H1 (cell line): ENCODE measurements at regions not wholly inside any gene's neighbourhood (a gene's known extent, or its start where the extent isn't known, plus 50 kb on each side); places are given as distances from the start of the nearest gene placed in this dataset.

Experiments
- CTCF ChIA-PET: fragments of 300-600 bp; sonication (Branson Sonifier 250); formaldehyde crosslinking; loops from one replicate; lab custom pipeline; 2021; ENCODE audit not compliant: partially characterized antibody; lab: Charles Lee
- POLR2A ChIA-PET: fragments of 300-600 bp; sonication (Branson Sonifier 250); formaldehyde crosslinking; loops from one replicate; lab custom pipeline; 2021; ENCODE audit warnings: inconsistent platforms; ENCODE audit not compliant: partially characterized antibody; lab: Charles Lee
- DNase-seq, 2 experiments: peaks; one replicate each; pipeline versions ENCODE4 v3.0.0 to v3.0.0-alpha.2; 2010 to 2022; ENCODE audit warnings: low spot score in 2 of 2, low read depth in 1 of 2, mixed read lengths in 1 of 2
- FAIRE-seq: peaks from 2 replicates; lab custom pipeline; 2011; peaks lifted over from hg19 to GRCh38; lab: Jason Lieb, UNC
- H2AFZ ChIP-seq: 2 replicates; pipeline ENCODE4 v1.8.1; 2012; ENCODE audit warnings: low read length, inconsistent platforms
- H2AK5ac ChIP-seq: 2 replicates; pipeline ENCODE4 v1.6.1; 2013; ENCODE audit warnings: low read depth, low read length
- H2BK120ac ChIP-seq: replicated peaks from 2 replicates; pipeline ENCODE3; 2013; ENCODE audit warnings: low read depth, low read length, inconsistent platforms
- H2BK12ac ChIP-seq: 2 replicates; pipeline ENCODE4 v1.6.1; 2013; ENCODE audit warnings: low read depth, low read length
- H2BK15ac ChIP-seq: 2 replicates; pipeline ENCODE4 v1.6.1; 2013; ENCODE audit warnings: low read length
- H2BK20ac ChIP-seq: 2 replicates; pipeline ENCODE4 v1.6.1; 2013; ENCODE audit warnings: low read length
- H2BK5ac ChIP-seq: 2 replicates; pipeline ENCODE4 v1.6.1; 2013; ENCODE audit warnings: low read depth, low read length
- H3K14ac ChIP-seq: 2 replicates; pipeline ENCODE4 v1.6.1; 2013; ENCODE audit warnings: inconsistent platforms; ENCODE audit not compliant: insufficient read length
- H3K18ac ChIP-seq: 2 replicates; pipeline ENCODE4 v1.6.1; 2013; ENCODE audit warnings: low read length; ENCODE audit errors: extremely low read depth
- H3K23ac ChIP-seq: 2 replicates; pipeline ENCODE4 v1.6.1; 2013; ENCODE audit warnings: inconsistent platforms; ENCODE audit not compliant: insufficient read length
- H3K23me2 ChIP-seq: 2 replicates; pipeline ENCODE4 v1.6.1; 2013; ENCODE audit warnings: low read depth, low read length
- H3K27ac ChIP-seq: 2 replicates; pipeline ENCODE4 v1.6.1; 2011; ENCODE audit warnings: low read depth, low read length, inconsistent platforms
- H3K27me3 ChIP-seq, 4 experiments: replicated peaks in 1 of 4; 1 replicate in 1 of 4; 2 replicates in 3 of 4; pipeline versions ENCODE4 v1.6.1 to v1.8.1; 2011 to 2013; ENCODE audit warnings: low read length in 3 of 4, mild to moderate bottlenecking in 3 of 4, inconsistent platforms in 2 of 4, mixed read lengths in 2 of 4, moderate library complexity in 1 of 4; ENCODE audit not compliant: control insufficient read depth in 3 of 4, insufficient read depth in 3 of 4; ENCODE audit errors: extremely low read depth in 1 of 4
- H3K36me3 ChIP-seq, 4 experiments: 2 replicates each; pipeline versions ENCODE4 v1.6.1 to v1.8.1; 2011 to 2013; ENCODE audit warnings: mild to moderate bottlenecking in 4 of 4, low read length in 3 of 4, moderate library complexity in 2 of 4, control low read depth in 1 of 4, inconsistent platforms in 1 of 4; ENCODE audit not compliant: insufficient read depth in 4 of 4, control insufficient read depth in 2 of 4
- H3K4ac ChIP-seq: replicated peaks from 2 replicates; pipeline ENCODE3; 2013; ENCODE audit warnings: low read length, low read depth, mixed read lengths, inconsistent platforms; ENCODE audit not compliant: insufficient read length
- H3K4me1 ChIP-seq, 4 experiments: replicated peaks in 1 of 4; 1 replicate in 1 of 4; 2 replicates in 3 of 4; pipeline versions ENCODE4 v1.6.1 to v1.8.1; 2011 to 2013; ENCODE audit warnings: low read length in 3 of 4, inconsistent platforms in 2 of 4, mixed read lengths in 1 of 4; ENCODE audit not compliant: insufficient read depth in 4 of 4, control insufficient read depth in 3 of 4
- H3K4me2 ChIP-seq, 2 experiments: 2 replicates each; pipeline versions ENCODE4 v1.6.1 to v1.8.1; 2011 to 2013; ENCODE audit warnings: low read depth in 2 of 2, low read length in 2 of 2, control low read depth in 1 of 2, inconsistent platforms in 1 of 2, mild to moderate bottlenecking in 1 of 2; ENCODE audit not compliant: insufficient read depth in 1 of 2
- H3K4me3 ChIP-seq, 4 experiments: fragments of 200-600, 300-600 bp in 1 of 4; sonication (generic), shearing (Covaris generic), sonication (Bioruptor Twin) in 1 of 4; 2 replicates each; pipeline versions ENCODE4 v1.5.1 to v1.8.1; 2011 to 2016; ENCODE audit warnings: low read length in 4 of 4, low read depth in 3 of 4, control low read depth in 2 of 4, inconsistent platforms in 2 of 4, mild to moderate bottlenecking in 2 of 4, mixed read lengths in 1 of 4, moderate library complexity in 1 of 4; ENCODE audit not compliant: insufficient read depth in 2 of 4; ENCODE audit errors: extremely low read depth in 1 of 4
- H3K56ac ChIP-seq: replicated peaks from 2 replicates; pipeline ENCODE3; 2013; ENCODE audit warnings: low read depth, mild to moderate bottlenecking, mixed read lengths, low read length, inconsistent platforms; ENCODE audit not compliant: insufficient read length
- H3K79me1 ChIP-seq: 2 replicates; pipeline ENCODE4 v1.6.1; 2013; ENCODE audit warnings: low read depth, low read length, control low read depth
- H3K79me2 ChIP-seq, 2 experiments: 2 replicates each; pipeline versions ENCODE4 v1.6.1 to v1.8.1; 2012 to 2013; ENCODE audit warnings: low read length in 2 of 2, mild to moderate bottlenecking in 2 of 2, inconsistent platforms in 1 of 2; ENCODE audit not compliant: insufficient read depth in 2 of 2, control insufficient read depth in 1 of 2
- H3K9ac ChIP-seq, 4 experiments: replicated peaks in 1 of 4; 1 replicate in 1 of 4; 2 replicates in 3 of 4; pipeline versions ENCODE4 v1.6.1 to v1.8.1; 2011 to 2013; ENCODE audit warnings: low read depth in 3 of 4, low read length in 3 of 4, control low read depth in 2 of 4, mild to moderate bottlenecking in 2 of 4, moderate library complexity in 2 of 4, inconsistent platforms in 1 of 4; ENCODE audit errors: extremely low read depth in 1 of 4
- H3K9me3 ChIP-seq, 2 experiments: 2 replicates each; pipeline versions ENCODE4 v1.6.1 to v1.8.1; 2012 to 2013; ENCODE audit warnings: mild to moderate bottlenecking in 2 of 2, moderate library complexity in 2 of 2, control low read depth in 1 of 2, inconsistent platforms in 1 of 2, low read depth in 1 of 2, low read length in 1 of 2, mixed read lengths in 1 of 2; ENCODE audit not compliant: insufficient read depth in 2 of 2
- H4K20me1 ChIP-seq, 2 experiments: replicated peaks in 1 of 2; 2 replicates each; pipeline versions ENCODE3 to v1.8.1; 2011 to 2013; ENCODE audit warnings: inconsistent platforms in 2 of 2, low read length in 2 of 2, mild to moderate bottlenecking in 1 of 2; ENCODE audit not compliant: insufficient read depth in 2 of 2, control insufficient read depth in 1 of 2
- H4K5ac ChIP-seq: 2 replicates; pipeline ENCODE4 v1.6.1; 2013; ENCODE audit warnings: low read length, low read depth, mixed read lengths, inconsistent platforms; ENCODE audit not compliant: insufficient read length
- H4K8ac ChIP-seq: 2 replicates; pipeline ENCODE4 v1.8.0; 2013; ENCODE audit warnings: mild to moderate bottlenecking, moderate library complexity, low read length, inconsistent platforms; ENCODE audit not compliant: insufficient read depth; ENCODE audit errors: extremely low read depth
- H4K91ac ChIP-seq: replicated peaks from 2 replicates; pipeline ENCODE3; 2013; ENCODE audit warnings: low read length, mixed read lengths, inconsistent platforms; ENCODE audit not compliant: insufficient read length
- ATF3 ChIP-seq: IDR thresholded peaks from 2 replicates; pipeline ENCODE4 v1.6.1; 2011; ENCODE audit warnings: low read depth, mild to moderate bottlenecking, low read length; ENCODE audit not compliant: insufficient read depth
- CBX5 ChIP-seq: fragments of 300-800, 300-1000 bp; sonication (generic); IDR thresholded peaks from 2 replicates; pipeline ENCODE4 v1.7.1; 2016; ENCODE audit warnings: antibody characterized with exemption, low read length, low read depth
- CREB1 ChIP-seq: IDR thresholded peaks from 2 replicates; pipeline ENCODE4 v1.6.1; 2012; ENCODE audit warnings: inconsistent platforms
- MAX ChIP-seq: IDR thresholded peaks from 2 replicates; pipeline ENCODE4 v1.6.1; 2012; ENCODE audit warnings: inconsistent platforms
- POU5F1 ChIP-seq: IDR thresholded peaks from 2 replicates; pipeline ENCODE4 v1.6.1; 2011; ENCODE audit warnings: low read depth, mild to moderate bottlenecking, low read length, moderate library complexity
- SIRT6 ChIP-seq: IDR thresholded peaks from one replicate; pipeline ENCODE4 v1.7.1; 2012; ENCODE audit warnings: low read length, inconsistent platforms
- SUZ12 ChIP-seq: fragments of 200-600 bp; sonication (generic); IDR thresholded peaks from 2 replicates; pipeline ENCODE4 v1.6.1; 2012; ENCODE audit warnings: mild to moderate bottlenecking, inconsistent platforms, low read length, moderate library complexity, mixed read lengths
- WGBS, 2 experiments: shearing (Covaris generic) in 1 of 2; methylation state at CpG; one replicate each; pipeline versions ENCODE4 v1.1.6 to v1.1.7; 2013 to 2015; ENCODE audit warnings: low lambda C conversion rate in 2 of 2, mixed read lengths in 2 of 2, inconsistent platforms in 1 of 2, low coverage in 1 of 2, missing lambda C conversion rate in 1 of 2; ENCODE audit not compliant: insufficient replicate concordance in 2 of 2, insufficient coverage in 1 of 2, insufficient read length in 1 of 2; ENCODE audit errors: extremely low coverage in 1 of 2, missing lambda C conversion rate in 1 of 2; 5-methylcytosine and 5-hydroxymethylcytosine counted together

DNA sequence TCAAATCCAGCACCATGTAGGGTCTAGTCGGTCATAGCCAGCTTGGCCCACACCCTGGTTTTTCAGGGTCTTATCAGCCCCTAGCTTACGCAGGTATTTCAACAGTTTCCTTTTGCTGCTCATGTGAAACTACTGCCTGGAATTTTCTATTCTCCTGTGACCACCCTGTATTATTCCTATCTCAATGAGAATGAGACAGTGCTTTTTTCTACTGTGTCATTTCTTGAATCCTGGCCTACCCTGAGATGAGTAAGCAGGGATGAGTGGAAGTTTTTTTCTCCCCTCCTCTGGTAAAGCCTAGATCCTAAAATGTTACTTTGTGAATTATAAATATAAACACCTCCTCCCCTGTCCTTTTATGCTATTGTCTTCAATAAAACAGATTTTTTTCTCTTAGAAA lies 62.7 kb upstream of the ARID2 start:
- no peak for FAIRE-seq
- TF ChIP-seq POU5F1 (no peak), CBX5 (no peak), SUZ12 (no peak), ATF3 (no peak), CREB1 (no peak), MAX (no peak), SIRT6 (no peak)

More for the DNA sequence above, 62.7 kb upstream of the ARID2 start:
- no peak overlapping the region for H3K4me3 ChIP-seq
- no peaks in the 10 kb centered on the region for H3K36me3 ChIP-seq
- H2BK5ac ChIP-seq, result no peak overlapping the region
- no peak overlapping the region for H2AFZ ChIP-seq
- no peaks in the 10 kb centered on the region for H3K4me1 ChIP-seq
- no peak overlapping the region for H2BK15ac ChIP-seq
- H3K9me3 ChIP-seq, result no peaks in the 10 kb centered on the region
- no peak overlapping the region for H2AK5ac ChIP-seq
- H4K8ac ChIP-seq, result no peak overlapping the region
- H3K27ac ChIP-seq, result no peak overlapping the region
- ChIA-PET CTCF (no interaction called here), POLR2A (no interaction called here)
- no peak overlapping the region for H3K4me2 ChIP-seq
- no peak overlapping the region for H4K91ac ChIP-seq
- no peak overlapping the region for H3K18ac ChIP-seq
- H4K5ac ChIP-seq, result no peak overlapping the region
- no peaks in the 10 kb centered on the region for H3K23me2 ChIP-seq
- no peak overlapping the region for H2BK20ac ChIP-seq
- no peak overlapping the region for H3K23ac ChIP-seq
- no peaks in the 10 kb centered on the region for H4K20me1 ChIP-seq
- H3K79me2 ChIP-seq, result no peaks in the 10 kb centered on the region
- no peak overlapping the region for H3K56ac ChIP-seq
- no peak overlapping the region for H3K4ac ChIP-seq
- no peak for DNase-seq
- 92% methylated on average over 2 of the region's 2 CpGs; no CpG with 5 or more reads in 1 of the 2 experiments for WGBS, 2 experiments
- H3K9ac ChIP-seq, result no peak overlapping the region
- H3K79me1 ChIP-seq, result no peaks in the 10 kb centered on the region
- H3K14ac ChIP-seq, result no peak overlapping the region
- H3K27me3 ChIP-seq, result no peaks in the 10 kb centered on the region
- no peak overlapping the region for H2BK12ac ChIP-seq
- no peak overlapping the region for H2BK120ac ChIP-seq
